RPMI8226 (cell line): ENCODE measurements at regions not wholly inside any gene's neighbourhood (a gene's known extent, or its start where the extent isn't known, plus 50 kb on each side); places are given as distances from the start of the nearest gene placed in this dataset.

Experiments
- DNase-seq: peaks from one replicate; pipeline ENCODE4 v3.0.0-alpha.2; 2015

GRCh38 chr2:42969231-42970150, 177.1 kb upstream of the HAAO start:
- DNase-seq, result no peak

- no peak for DNase-seq
Measured at GRCh38 chr2:42967959-42968674, 175.7 kb upstream of the HAAO start.

GRCh38 chr2:42965910-42966309, 173.5 kb upstream of the HAAO start:
- no peak for DNase-seq

GRCh38 chr2:42965196-42965595, 172.8 kb upstream of the HAAO start:
- no peak for DNase-seq

GRCh38 chr2:42964439-42965083, 172.2 kb upstream of the HAAO start:
- DNase-seq, result no peak

GRCh38 chr2:42963452-42964068, 171.2 kb upstream of the HAAO start:
- no peak for DNase-seq

- DNase-seq, result no peak
Measured at GRCh38 chr2:42962508-42962953, 170.1 kb upstream of the HAAO start.

- no peak for DNase-seq
Measured at GRCh38 chr2:42961961-42962360, 169.6 kb upstream of the HAAO start.

GRCh38 chr2:42961385-42961811, 169.0 kb upstream of the HAAO start:
- no peak for DNase-seq

GRCh38 chr2:42960842-42961180, 168.4 kb upstream of the HAAO start:
- no peak for DNase-seq

- no peak for DNase-seq
Measured at GRCh38 chr2:42960002-42960841, 167.8 kb upstream of the HAAO start.

GRCh38 chr2:42959234-42960001, 167.0 kb upstream of the HAAO start:
- no peak for DNase-seq

GRCh38 chr2:42958741-42959233, 166.4 kb upstream of the HAAO start:
- DNase-seq, result no peak

GRCh38 chr2:42957861-42958301, 165.5 kb upstream of the HAAO start:
- DNase-seq, result no peak

GRCh38 chr2:42957109-42957860, 164.9 kb upstream of the HAAO start:
- no peak for DNase-seq

GRCh38 chr2:42954227-42954962, 162.0 kb upstream of the HAAO start:
- DNase-seq, result no peak

GRCh38 chr2:42953216-42953615, 160.8 kb upstream of the HAAO start:
- no peak for DNase-seq

GRCh38 chr2:42951263-42951938, 159.0 kb upstream of the HAAO start:
- no peak for DNase-seq

GRCh38 chr2:42949125-42949524, 156.7 kb upstream of the HAAO start:
- peak; percentile 15 for DNase-seq
